ENCODE measurements at regions not wholly inside any gene's neighbourhood (a gene's known extent, or its start where the extent isn't known, plus 50 kb on each side); places are given as distances from the start of the nearest gene placed in this dataset.

GRCh38 chr3:102682741-102683140 is 247.9 kb downstream of the ZPLD1 start:
- intact Hi-C loops (cut with DNase I): no loop called here
- no peak for DNase-seq

DNA sequence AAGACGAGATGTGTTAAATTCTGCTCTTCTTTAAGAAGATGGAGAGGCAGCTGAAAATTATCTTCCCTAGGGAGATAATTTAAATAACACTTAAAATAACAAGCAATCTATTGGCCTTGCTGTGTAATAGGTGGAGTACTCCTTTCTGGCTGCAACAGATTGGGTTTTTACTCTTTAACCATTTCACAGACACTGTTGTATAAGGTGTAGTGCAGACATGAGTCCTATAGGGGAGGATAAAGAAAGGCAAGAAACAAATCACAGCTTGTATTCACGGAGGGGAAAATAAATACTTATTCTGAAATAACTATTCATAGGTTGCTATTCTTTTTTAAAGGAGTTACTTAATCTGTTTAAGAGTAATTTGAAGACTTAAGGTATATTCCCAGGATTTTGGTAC is 252.0 kb downstream of the ZPLD1 start:
- intact Hi-C loops (cut with DNase I): no loop called here
- H3K9me3 ChIP-seq (replicated peaks in 1 of 3): no peaks in the 10 kb centered on the region
- H3K27ac ChIP-seq: no peak overlapping the region
- no peak for TF ChIP-seq POLR2A (IDR thresholded peaks at IDR 0.05)
- no peak for TF ChIP-seq CTCF (IDR thresholded peaks at IDR 0.05)
- WGBS, 4 donors: 77 to 86% (median 78%) methylated on average over 2 of the region's 2 CpGs
- H3K36me3 ChIP-seq (replicated peaks in 1 of 2): no peaks in the 10 kb centered on the region
- H3K4me1 ChIP-seq (replicated peaks in 1 of 2): no peaks in the 10 kb centered on the region
- H3K4me3 ChIP-seq: no peak overlapping the region
- DNase-seq: no peak
- no peaks in the 10 kb centered on the region for H3K27me3 ChIP-seq

More at GRCh38 chr3:102682741-102683140, 247.9 kb downstream of the ZPLD1 start:
- TF ChIP-seq POLR2A (IDR thresholded peaks at IDR 0.05) (no peak), CTCF (IDR thresholded peaks at IDR 0.05) (no peak)
- Histone ChIP-seq H3K36me3 (replicated peaks in 1 of 2) (no peaks in the 10 kb centered on the region), H3K4me3 (no peak overlapping the region), H3K27ac (no peak overlapping the region), H3K27me3 (no peaks in the 10 kb centered on the region), H3K4me1 (replicated peaks in 1 of 2) (no peaks in the 10 kb centered on the region), H3K9me3 (replicated peaks in 1 of 3) (no peaks in the 10 kb centered on the region)

GRCh38 chr3:102687851-102688555 is 253.2 kb downstream of the ZPLD1 start:
- no peak overlapping the region for H3K4me3 ChIP-seq
- H3K27ac ChIP-seq: no peak overlapping the region
- intact Hi-C loops (cut with DNase I): no loop called here
- no peak for DNase-seq
- no peaks in the 10 kb centered on the region for H3K9me3 ChIP-seq (replicated peaks in 1 of 3)
- 68 to 79% (median 72%) methylated on average over 4 of the region's 4 CpGs for WGBS, 4 donors
- H3K4me1 ChIP-seq (replicated peaks in 1 of 2): no peaks in the 10 kb centered on the region
- TF ChIP-seq CTCF (IDR thresholded peaks at IDR 0.05) (no peak), POLR2A (IDR thresholded peaks at IDR 0.05) (no peak)
- H3K27me3 ChIP-seq: no peaks in the 10 kb centered on the region
- H3K36me3 ChIP-seq (replicated peaks in 1 of 2): no peaks in the 10 kb centered on the region

GRCh38 chr3:102688556-102688930 is 253.7 kb downstream of the ZPLD1 start:
- Histone ChIP-seq H3K4me1 (replicated peaks in 1 of 2) (no peaks in the 10 kb centered on the region), H3K9me3 (replicated peaks in 1 of 3) (no peaks in the 10 kb centered on the region), H3K36me3 (replicated peaks in 1 of 2) (no peaks in the 10 kb centered on the region), H3K27me3 (no peaks in the 10 kb centered on the region), H3K27ac (no peak overlapping the region), H3K4me3 (no peak overlapping the region)
- no peak for DNase-seq
- WGBS, 4 donors: 78 to 91% (median 85%) methylated on average over 1 of the region's 1 CpG
- TF ChIP-seq POLR2A (IDR thresholded peaks at IDR 0.05) (no peak), CTCF (IDR thresholded peaks at IDR 0.05) (no peak)
- intact Hi-C loops (cut with DNase I): no loop called here
